ENCODE measurements at regions not wholly inside any gene's neighbourhood (a gene's known extent, or its start where the extent isn't known, plus 50 kb on each side); places are given as distances from the start of the nearest gene placed in this dataset.

DNA sequence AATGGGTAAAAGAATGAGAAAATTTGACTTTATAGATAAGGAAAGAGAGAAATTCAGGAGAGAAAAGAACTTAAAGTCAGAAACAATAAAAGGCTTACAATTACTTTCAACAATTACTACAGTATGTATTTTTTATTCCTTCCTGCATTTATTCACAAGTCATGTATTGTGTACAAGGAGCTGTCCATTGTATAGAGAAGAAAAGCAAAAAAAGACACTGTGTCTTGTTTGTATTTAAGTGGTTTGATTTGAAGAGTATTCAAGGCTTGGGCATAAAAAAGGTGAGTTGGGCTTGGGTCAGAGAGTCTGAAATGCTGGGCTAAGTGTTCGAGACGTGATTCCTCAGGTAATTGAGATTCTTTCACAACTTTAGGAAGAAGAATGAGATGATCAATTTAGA, 394.2 kb upstream of the ROBO2 start:
- DNase-seq, result no peak

GRCh38 chr3:76646921-76647562, 392.9 kb upstream of the ROBO2 start:
- no peak for DNase-seq

GRCh38 chr3:76651784-76652183, 388.1 kb upstream of the ROBO2 start:
- DNase-seq, result no peak

DNA sequence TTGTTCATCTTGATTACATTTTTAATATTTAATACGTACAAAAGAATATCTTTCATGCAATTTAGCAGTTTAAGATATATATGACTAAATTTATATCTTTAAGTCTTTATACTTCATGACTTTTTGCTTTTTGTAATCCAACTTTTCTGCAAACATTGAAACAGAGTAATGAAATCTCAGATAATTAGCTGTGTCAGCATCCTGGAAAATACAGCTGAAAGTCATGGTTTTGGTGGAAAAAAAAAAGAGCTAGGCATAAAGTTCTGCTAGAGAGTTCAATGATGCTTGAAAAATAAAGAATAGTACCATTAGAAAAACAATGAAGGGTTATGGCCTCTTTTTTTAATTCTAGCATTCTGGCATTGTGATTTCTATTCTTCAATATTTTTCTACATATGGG, 387.4 kb upstream of the ROBO2 start:
- DNase-seq, result no peak

GRCh38 chr3:76653640-76654251, 386.2 kb upstream of the ROBO2 start:
- DNase-seq, result no peak

- no peak for DNase-seq
Measured at GRCh38 chr3:76656531-76657070, 383.3 kb upstream of the ROBO2 start.

GRCh38 chr3:76657909-76658308, 382.0 kb upstream of the ROBO2 start:
- DNase-seq, result no peak

DNA sequence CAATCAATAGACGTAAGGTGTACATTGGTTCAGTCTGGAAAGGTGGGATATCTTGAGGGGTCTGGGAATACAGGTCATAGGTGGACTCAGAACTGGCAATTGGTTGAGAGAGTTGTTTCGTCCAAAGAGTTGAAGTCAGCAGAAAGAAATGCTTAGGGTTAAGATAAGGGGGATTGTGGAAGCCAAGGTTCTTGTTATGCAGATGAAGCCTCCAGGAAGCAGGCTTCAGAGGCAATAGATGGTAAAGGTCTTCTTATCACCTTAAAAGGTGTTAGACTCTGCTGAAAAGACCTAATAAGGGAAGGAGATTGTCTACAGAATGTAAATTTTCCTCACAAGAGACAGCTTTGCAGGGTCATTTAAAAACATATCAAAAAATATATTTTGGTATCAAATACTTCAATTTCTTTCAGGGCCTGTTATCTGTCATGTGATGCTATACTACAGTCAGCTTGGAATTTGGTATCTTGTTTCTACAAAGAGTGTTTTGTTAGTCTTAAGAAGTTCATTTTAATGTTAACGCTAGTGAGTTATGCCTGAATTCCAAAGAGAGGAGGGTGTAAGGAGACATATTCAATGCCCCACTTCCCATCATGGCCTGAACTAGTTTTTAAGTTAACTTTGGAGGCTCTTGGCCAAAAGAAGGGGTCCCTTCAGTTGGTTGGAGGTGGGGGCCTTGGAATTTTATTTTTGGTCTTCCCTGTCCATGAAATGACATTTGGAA, 378.2 kb upstream of the ROBO2 start:
- no peak for DNase-seq

DNA sequence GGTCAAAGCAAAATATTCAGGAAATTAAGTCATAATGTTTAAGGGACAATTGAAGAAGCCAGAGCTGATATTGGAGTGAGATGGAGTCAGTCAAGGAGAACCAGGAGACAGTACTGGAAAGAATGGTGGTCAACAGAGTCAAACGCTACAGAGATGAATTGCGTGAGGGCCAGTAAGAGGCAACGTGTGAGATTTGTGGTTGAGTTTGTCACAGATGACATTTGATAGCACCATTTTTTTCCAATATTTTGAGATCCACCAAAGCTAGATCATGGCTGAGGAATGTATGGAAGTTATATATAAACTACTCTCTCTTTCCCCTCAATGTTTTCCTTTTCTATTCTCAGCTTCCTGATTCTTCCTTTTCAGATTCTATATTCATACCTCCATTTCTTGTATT, 375.1 kb upstream of the ROBO2 start:
- DNase-seq, result no peak

DNA sequence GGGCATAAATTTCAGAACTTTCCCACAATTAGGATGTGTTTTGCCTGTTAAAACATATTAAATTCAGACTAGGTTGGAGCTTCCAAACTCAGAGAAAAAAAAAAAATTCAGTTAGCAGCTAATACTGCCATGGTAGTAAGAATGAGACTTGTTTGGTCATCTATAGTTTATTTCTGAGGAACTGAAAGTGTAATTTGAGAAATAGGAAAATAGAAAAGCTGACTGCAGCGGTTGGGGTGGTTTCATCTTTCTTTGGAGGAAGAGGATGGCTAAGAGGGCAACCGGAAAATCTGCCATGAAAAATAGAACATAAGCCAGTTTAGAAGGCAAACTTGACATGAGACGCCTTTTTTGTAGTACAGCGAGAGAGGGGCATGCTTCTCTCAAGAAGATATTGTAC, 371.2 kb upstream of the ROBO2 start:
- DNase-seq, result no peak

- DNase-seq, result no peak
Measured at GRCh38 chr3:76669322-76669721, 370.6 kb upstream of the ROBO2 start.

GRCh38 chr3:76673171-76673570, 366.7 kb upstream of the ROBO2 start:
- no peak for DNase-seq

- DNase-seq, result no peak
Measured at GRCh38 chr3:76679541-76679940, 360.4 kb upstream of the ROBO2 start.

- DNase-seq, result peak; percentile 45
Measured at GRCh38 chr3:76683256-76683655, 356.6 kb upstream of the ROBO2 start.

DNA sequence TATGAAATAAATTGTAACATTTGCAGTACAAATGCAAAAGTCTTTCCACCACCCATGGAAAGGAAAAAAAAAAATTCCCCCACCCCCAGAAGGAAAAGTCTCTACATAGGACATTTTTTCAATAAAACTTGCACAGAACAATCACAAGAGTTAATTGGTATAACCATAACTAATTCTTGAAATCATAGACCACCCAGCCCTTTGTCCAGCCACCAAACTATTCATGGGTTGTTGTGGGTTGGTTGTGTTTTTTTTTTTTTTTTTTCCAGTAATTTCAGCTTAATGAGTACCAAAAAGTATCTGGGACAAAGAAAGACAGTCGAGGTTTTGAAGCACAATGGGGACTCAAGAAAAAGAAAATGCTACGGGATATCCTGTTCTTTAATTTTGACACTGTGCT, 355.0 kb upstream of the ROBO2 start:
- DNase-seq, result no peak

- no peak for DNase-seq
Measured at GRCh38 chr3:76685858-76686257, 354.0 kb upstream of the ROBO2 start.

- no peak for DNase-seq
Measured at GRCh38 chr3:76687019-76687418, 352.9 kb upstream of the ROBO2 start.

GRCh38 chr3:76694063-76694462, 345.8 kb upstream of the ROBO2 start:
- DNase-seq, result peak; percentile 94

GRCh38 chr3:76698136-76698706, 341.7 kb upstream of the ROBO2 start:
- no peak for DNase-seq

DNA sequence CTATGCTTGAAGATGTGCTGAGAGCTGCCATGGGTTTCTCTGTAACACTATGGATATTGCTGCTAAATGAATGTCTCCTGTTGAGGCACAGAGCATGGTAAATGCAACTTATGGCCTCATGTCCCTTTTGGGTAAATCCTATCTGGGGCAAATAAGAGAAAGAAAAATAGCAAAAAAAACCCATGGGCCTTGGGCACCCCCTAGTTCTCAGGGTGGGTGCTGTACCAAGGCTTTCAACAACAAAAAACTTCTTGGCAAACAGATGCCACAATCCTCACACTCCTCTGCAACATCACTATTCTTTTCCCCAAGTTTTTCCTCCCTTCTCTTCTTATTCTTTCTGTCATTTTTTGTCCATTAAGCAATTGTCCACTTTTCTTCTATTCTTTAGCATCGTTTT, 340.1 kb upstream of the ROBO2 start:
- no peak for DNase-seq

DNA sequence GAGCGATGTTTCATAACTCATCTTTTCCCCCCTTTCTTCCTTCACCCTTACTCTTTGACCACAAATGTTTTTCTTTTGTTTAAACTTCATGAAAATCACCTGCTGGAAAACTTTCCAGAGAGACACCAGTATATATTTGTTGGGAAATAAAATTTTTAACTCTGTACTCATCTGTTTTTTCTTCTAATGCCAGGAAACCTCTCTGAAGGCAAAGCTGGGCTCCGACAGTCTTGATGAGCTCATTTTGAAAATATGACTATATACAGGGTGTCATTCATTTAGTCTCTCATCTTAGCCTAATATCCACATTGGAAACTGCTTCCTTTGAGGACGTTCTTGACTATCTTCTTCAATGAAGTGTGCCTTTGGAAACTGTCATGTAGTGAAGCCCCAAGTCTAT, 339.6 kb upstream of the ROBO2 start:
- DNase-seq, result no peak

DNA sequence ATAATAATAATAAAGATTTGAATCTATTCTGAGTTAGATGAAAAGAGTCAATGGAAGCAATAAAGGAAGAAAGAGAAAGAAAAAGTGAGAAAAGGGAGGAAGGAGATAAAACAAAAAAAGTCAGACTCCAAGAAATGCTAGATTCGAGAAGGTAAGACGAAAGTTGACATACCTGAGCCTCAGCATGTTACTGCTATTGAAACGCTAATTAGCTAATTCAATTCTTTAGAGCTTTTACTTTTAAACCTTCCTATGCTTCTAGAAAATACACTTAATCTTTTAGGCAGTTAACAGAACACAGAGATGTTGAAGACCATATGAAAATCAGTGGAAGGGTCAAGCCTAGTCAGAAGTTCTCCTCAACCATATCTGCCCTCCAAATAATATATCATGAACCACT, 337.2 kb upstream of the ROBO2 start:
- DNase-seq, result no peak

- DNase-seq, result no peak
Measured at GRCh38 chr3:76715426-76715825, 324.5 kb upstream of the ROBO2 start.

DNA sequence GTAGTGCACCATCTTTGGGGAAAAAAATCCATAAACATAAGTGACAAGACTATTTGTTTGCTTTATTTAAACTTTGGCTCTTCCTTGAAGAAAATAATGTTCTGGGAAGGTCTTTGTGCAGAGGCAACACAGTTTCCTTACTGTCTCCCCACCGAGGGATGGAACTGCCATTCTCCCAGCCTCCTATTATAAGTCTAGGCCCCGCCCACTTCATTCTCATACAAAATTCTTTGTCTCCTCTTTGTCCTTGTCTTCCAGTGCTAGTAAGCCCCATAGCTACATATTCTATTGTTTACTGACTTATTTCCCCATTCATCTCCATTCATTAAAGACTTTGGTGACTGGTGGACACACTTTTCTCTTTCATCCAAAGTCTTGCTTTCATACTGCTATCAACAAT, 316.5 kb upstream of the ROBO2 start:
- no peak for DNase-seq

Measured in NCI-H446 treated with DMSO at 0.1 percent for 48 hours (cell line).